HepG2 (cell line): ENCODE measurements at regions not wholly inside any gene's neighbourhood (a gene's known extent, or its start where the extent isn't known, plus 50 kb on each side); places are given as distances from the start of the nearest gene placed in this dataset.

ENCODE experiments used
- ATAC-seq: fragments of 200-7000 bp; cut with Tn5 transposase; 3 replicates; pipeline ENCODE4 v1.9.1; 2020; ENCODE audit warnings: mild to moderate bottlenecking, moderate library complexity
- BruUV-seq: library from RNA; stranded (reverse); fragments of 400-500 nt; replicated peaks from 2 replicates; lab custom pipeline; 2021; lab: Mats Ljungman, UMichigan
- CTCF ChIA-PET: fragments of 300-600 bp; formaldehyde crosslinking; extraction: SDS; loops from one replicate; lab custom pipeline; 2021; ENCODE audit warnings: low total read pairs, inconsistent platforms, low intra/inter-chr PET ratio; lab: Yijun Ruan, JAX
- POLR2A ChIA-PET: fragments of 350-600 bp; sonication (Branson Sonifier 250); formaldehyde crosslinking; loops from one replicate; lab custom pipeline; 2020; ENCODE audit warnings: antibody characterized with exemption, inconsistent platforms; lab: Yijun Ruan, JAX
- DNase-seq: peaks from one replicate; pipeline ENCODE4 v3.0.0-alpha.2; 2015; ENCODE audit warnings: low spot score
- FAIRE-seq: peaks from 3 replicates; lab custom pipeline; 2011; peaks lifted over from hg19 to GRCh38; lab: Jason Lieb, UNC
- H2AFZ ChIP-seq: one replicate; pipeline ENCODE4 v1.6.1; 2011; ENCODE audit warnings: low read length, inconsistent platforms
- H3K27ac ChIP-seq: fragments of 300-600 bp; 3 replicates; pipeline ENCODE4 v1.8.0; 2011; ENCODE audit warnings: mixed run types, mild to moderate bottlenecking, mixed read lengths, low read length, inconsistent platforms; ENCODE audit not compliant: insufficient read depth; ENCODE audit errors: extremely low read length
- H3K27me3 ChIP-seq, 2 experiments: fragments of 200-600 bp in 1 of 2; 2 replicates in 1 of 2; 3 replicates in 1 of 2; pipeline versions ENCODE4 v1.6.0 to v1.8.0; 2011; ENCODE audit warnings: low read length in 2 of 2, mild to moderate bottlenecking in 2 of 2, moderate library complexity in 2 of 2, inconsistent platforms in 1 of 2; ENCODE audit not compliant: insufficient read depth in 2 of 2, control insufficient read depth in 1 of 2
- H3K36me3 ChIP-seq, 2 experiments: fragments of 200-600 bp in 1 of 2; replicated peaks in 1 of 2; 2 replicates in 1 of 2; 3 replicates in 1 of 2; pipeline versions ENCODE4 v1.5.1 to v1.8.0; 2011; ENCODE audit warnings: low read length in 2 of 2, inconsistent platforms in 1 of 2; ENCODE audit not compliant: insufficient read depth in 2 of 2, control insufficient read depth in 1 of 2
- H3K4me1 ChIP-seq: 2 replicates; pipeline ENCODE4 v1.5.1; 2012; ENCODE audit warnings: low read length, inconsistent platforms; ENCODE audit not compliant: insufficient read depth
- H3K4me2 ChIP-seq: 2 replicates; pipeline ENCODE4 v1.6.0; 2011; ENCODE audit warnings: low read depth, low read length, inconsistent platforms
- H3K4me3 ChIP-seq, 3 experiments: fragments of 200-600 bp in 1 of 3; sonication (generic), shearing (Covaris generic) in 1 of 3; replicated peaks in 1 of 3; 2 replicates each; pipeline ENCODE4 v1.5.1; 2011 to 2016; ENCODE audit warnings: low read length in 3 of 3, inconsistent platforms in 2 of 3, low read depth in 2 of 3, mild to moderate bottlenecking in 2 of 3, control low read depth in 1 of 3, mixed read lengths in 1 of 3; ENCODE audit not compliant: insufficient read depth in 1 of 3
- H3K79me2 ChIP-seq: one replicate; pipeline ENCODE4 v1.6.1; 2011; ENCODE audit warnings: low read length, inconsistent platforms; ENCODE audit not compliant: insufficient read depth
- H3K9ac ChIP-seq: 2 replicates; pipeline ENCODE4 v1.6.0; 2011; ENCODE audit warnings: mild to moderate bottlenecking, low read depth, low read length, inconsistent platforms; ENCODE audit not compliant: insufficient read depth
- H3K9me3 ChIP-seq: 2 replicates; pipeline ENCODE4 v1.5.1; 2012; ENCODE audit warnings: mild to moderate bottlenecking, low read length
- H4K20me1 ChIP-seq: 2 replicates; pipeline ENCODE4 v1.6.0; 2011; ENCODE audit warnings: inconsistent platforms, mild to moderate bottlenecking, low read length, moderate library complexity; ENCODE audit not compliant: insufficient read depth
- ATF1 ChIP-seq: IDR thresholded peaks from 2 replicates; pipeline ENCODE4 v1.6.1; 2016; ENCODE audit warnings: mild to moderate bottlenecking, control low read depth
- CTCF ChIP-seq: sonication (generic); formaldehyde crosslinking; IDR thresholded peaks from 2 replicates; pipeline ENCODE4 v1.5.0; 2020; ENCODE audit warnings: mild to moderate bottlenecking, missing genetic modification reagents, moderate library complexity
- HOXA5 ChIP-seq: sonication (generic); formaldehyde crosslinking; IDR thresholded peaks from 2 replicates; pipeline ENCODE4 v1.4.0; 2020; ENCODE audit warnings: missing genetic modification reagents
- MAFF ChIP-seq: IDR thresholded peaks from 2 replicates; pipeline ENCODE4 v1.6.1; 2011; ENCODE audit warnings: low read depth, low read length, improper control_type of control experiment
- MAFK ChIP-seq, 2 experiments: IDR thresholded peaks in 1 of 2; conservative IDR thresholded peaks in 1 of 2; 2 replicates each; pipeline ENCODE4 v1.6.1; 2011; ENCODE audit warnings: improper control_type of control experiment in 2 of 2, low read length in 2 of 2
- ZNF224 ChIP-seq: sonication (generic); formaldehyde crosslinking; IDR thresholded peaks from 2 replicates; pipeline ENCODE4 v1.5.0; 2020; ENCODE audit warnings: mild to moderate bottlenecking, missing genetic modification reagents
- ZNF260 ChIP-seq: sonication (generic); formaldehyde crosslinking; IDR thresholded peaks from 2 replicates; pipeline ENCODE4 v1.4.0; 2020; ENCODE audit warnings: missing genetic modification reagents, low read depth, mild to moderate bottlenecking, borderline replicate concordance
- ZNF468 ChIP-seq: sonication (generic); formaldehyde crosslinking; IDR thresholded peaks from 2 replicates; pipeline ENCODE4 v1.8.0; 2022; ENCODE audit warnings: mild to moderate bottlenecking, moderate library complexity, missing genetic modification reagents
- ZNF503 ChIP-seq: sonication (generic); formaldehyde crosslinking; IDR thresholded peaks from 2 replicates; pipeline ENCODE4 v1.4.0; 2020; ENCODE audit warnings: missing genetic modification reagents
- WGBS: methylation state at CpG from one replicate; pipeline ENCODE4 v1.1.6; 2017; ENCODE audit warnings: low lambda C conversion rate; 5-methylcytosine and 5-hydroxymethylcytosine counted together
- in situ Hi-C: cut with HindIII; loops from 2 replicates; pipeline ENCODE4 v1.10.0; 2017; ENCODE audit warnings: low pct_unique_long_range_greater_than_20kb; ENCODE audit not compliant: extremely low pct_ligation_motif_present
- intact Hi-C: fragments of 100-400 bp; cut with micrococcal nuclease; formaldehyde crosslinking; loops from one replicate; pipeline ENCODE4 v1.10.0; 2022; ENCODE audit not compliant: unreplicated experiment

- FAIRE-seq, result no peak
- no TSS peak for BruUV-seq
- Histone ChIP-seq H3K27me3 (peaks cover 0 to 11% of the 10 kb centered on the region in 2 experiments; a peak in 1 of 5 replicates), H4K20me1 (no peaks in the 10 kb centered on the region), H3K4me2 (no peak overlapping the region), H3K79me2 (no peaks in the 10 kb centered on the region), H3K4me3 (no peak overlapping the region), H3K36me3 (no peaks in the 10 kb centered on the region), H2AFZ (no peak overlapping the region), H3K27ac (no peak overlapping the region), H3K4me1 (no peaks in the 10 kb centered on the region), H3K9ac (no peak overlapping the region), H3K9me3 (no peaks in the 10 kb centered on the region)
- CTCF ChIA-PET, result no interaction called here
- DNase-seq, result no peak
- ATAC-seq, result no peak
- intact Hi-C loops (no loop called here), in situ Hi-C loops (no loop called here)
- TF ChIP-seq MAFK (conservative IDR thresholded peaks at IDR 0.05 in 1 of 2, IDR thresholded peaks at IDR 0.05 in 1 of 2; ENCODE audit: low read length in 2 of 2), result peak in 1 of 2 experiments; percentile 81; a peak in 3 of 4 replicates
- TF ChIP-seq ZNF503 (CRISPR knock-in tag), result no peak
- TF ChIP-seq MAFF, result peak; percentile 58
- WGBS, result 72% methylated on average over 3 of the region's 3 CpGs
- POLR2A ChIA-PET, result no interaction called here
Observed at GRCh38 chr6:131353106-131353505, 217.8 kb downstream of the AKAP7 start.

- 58% methylated on average over 4 of the region's 4 CpGs for WGBS
- in situ Hi-C loops, result no loop called here
- no peak overlapping the region for H3K4me3 ChIP-seq
- FAIRE-seq, result no peak
- DNase-seq, result no peak
- TF ChIP-seq ZNF224, result no peak
- TF ChIP-seq CTCF (CRISPR knock-in tag), result no peak
- no peak for TF ChIP-seq ATF1 (CRISPR knock-in tag)
- TF ChIP-seq HOXA5 (CRISPR knock-in tag), result no peak
- TF ChIP-seq ZNF468 (CRISPR knock-in tag), result no peak
- no peak for TF ChIP-seq ZNF260 (CRISPR knock-in tag)
- TF ChIP-seq, all 625 proteins: peak for 0
- Histone ChIP-seq H3K9me3 (no peaks in the 10 kb centered on the region), H3K4me1 (no peaks in the 10 kb centered on the region), H3K36me3 (no peaks in the 10 kb centered on the region), H3K79me2 (no peaks in the 10 kb centered on the region), H3K4me2 (no peak overlapping the region), H4K20me1 (no peaks in the 10 kb centered on the region), H2AFZ (no peak overlapping the region), H3K27ac (no peak overlapping the region), H3K9ac (no peak overlapping the region), H3K27me3 (peaks cover 0 to 11% of the 10 kb centered on the region in 2 experiments; a peak in 1 of 5 replicates)
- no peak for ATAC-seq
- ChIA-PET CTCF (no interaction called here), POLR2A (no interaction called here)
- intact Hi-C loops, result no loop called here
- no TSS peak for BruUV-seq
Observed at GRCh38 chr6:131353876-131354275, 218.6 kb downstream of the AKAP7 start.
